Hematopoietic multipotent progenitor cell treated with erythropoietin and hydrocortisone succinate and interleukin-3 and kit ligand, for 8 days (in vitro differentiated cells): ENCODE measurements at regions not wholly inside any gene's neighbourhood (a gene's known extent, or its start where the extent isn't known, plus 50 kb on each side); places are given as distances from the start of the nearest gene placed in this dataset.

ENCODE experiments used
- DNase-seq: peaks from one replicate; pipeline ENCODE4 v3.0.0-alpha.2; 2015

- DNase-seq, result no peak
These were observed 110.2 kb upstream of the PIEZO2 start for GRCh38 chr18:11259469-11260150.

DNA sequence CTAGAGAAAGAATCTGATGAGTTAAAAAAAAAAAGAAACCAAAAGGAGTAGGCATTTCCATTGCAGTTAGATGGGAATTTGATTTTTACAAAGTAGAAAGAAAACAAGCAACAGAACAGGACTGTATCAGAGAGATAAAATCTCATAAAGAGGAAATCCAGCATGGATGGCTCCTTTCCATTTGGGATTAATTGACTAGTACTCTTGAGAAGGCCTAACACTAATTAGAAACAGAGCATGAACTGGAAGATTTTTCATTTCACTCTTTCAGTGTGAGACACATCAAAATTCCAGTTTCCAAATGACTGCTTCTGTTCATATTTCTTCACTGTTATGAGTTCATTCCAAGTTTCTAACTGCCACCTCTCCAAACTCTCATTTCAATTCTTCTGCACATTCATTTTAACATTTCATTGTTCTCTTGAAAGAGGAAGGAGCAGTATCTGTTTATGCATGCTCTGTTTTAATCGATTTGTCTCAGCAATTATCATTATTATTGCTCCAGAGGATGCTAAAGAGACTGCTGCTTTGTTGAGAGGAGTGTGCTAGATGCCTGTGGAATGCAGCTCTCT is 108.8 kb upstream of the PIEZO2 start:
- DNase-seq, result no peak

DNA sequence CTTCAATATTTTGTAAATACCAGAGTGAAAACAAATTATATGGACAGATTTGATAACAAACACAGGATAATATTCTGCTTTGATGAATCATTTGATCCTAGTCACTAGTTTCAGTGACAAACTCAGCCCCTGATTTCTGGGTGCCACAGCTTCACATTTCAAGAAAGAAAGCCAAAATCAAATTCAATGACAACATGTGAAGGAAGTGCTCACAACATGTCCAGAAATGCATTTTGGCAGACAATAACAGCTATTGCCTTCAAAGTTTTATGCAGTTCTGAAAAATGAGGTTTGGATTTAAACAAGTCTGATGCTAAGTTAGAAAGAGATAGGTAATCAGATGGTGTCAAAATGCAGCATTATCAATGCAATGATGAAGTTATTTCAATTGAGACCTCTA is 106.9 kb upstream of the PIEZO2 start:
- DNase-seq, result no peak

GRCh38 chr18:11251891-11252270 is 102.5 kb upstream of the PIEZO2 start:
- DNase-seq, result no peak

DNA sequence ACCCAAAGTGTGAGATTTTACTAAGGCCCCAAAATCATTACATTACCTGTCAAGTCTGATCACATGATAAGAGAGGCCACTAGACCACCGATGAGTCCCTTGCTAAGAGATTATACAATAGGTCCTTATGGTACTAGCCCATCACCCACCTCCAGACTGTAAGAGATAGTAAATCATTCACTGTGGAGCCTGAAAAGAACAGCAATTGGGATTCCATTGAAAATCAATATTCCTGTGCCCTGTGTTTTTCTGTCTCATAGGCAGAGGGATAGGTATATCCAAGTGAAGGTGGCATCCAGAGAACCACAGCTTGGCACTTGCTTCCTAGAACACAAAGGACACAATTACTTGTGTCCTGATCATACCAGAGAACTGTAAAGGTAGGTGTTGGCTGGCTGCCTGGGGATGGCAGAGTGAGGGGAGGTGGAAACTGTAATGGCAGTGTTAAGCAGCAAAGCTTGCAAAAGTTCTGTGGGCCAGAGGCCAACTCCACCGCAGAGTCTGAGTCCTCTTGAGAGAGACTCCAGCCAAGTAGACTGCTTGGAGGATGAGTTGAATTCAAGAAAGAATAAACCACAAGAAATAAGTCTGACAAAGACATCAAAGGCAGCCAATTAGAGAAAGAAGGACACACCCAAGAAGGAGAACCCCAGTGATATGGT is 102.0 kb upstream of the PIEZO2 start:
- DNase-seq, result no peak

DNA sequence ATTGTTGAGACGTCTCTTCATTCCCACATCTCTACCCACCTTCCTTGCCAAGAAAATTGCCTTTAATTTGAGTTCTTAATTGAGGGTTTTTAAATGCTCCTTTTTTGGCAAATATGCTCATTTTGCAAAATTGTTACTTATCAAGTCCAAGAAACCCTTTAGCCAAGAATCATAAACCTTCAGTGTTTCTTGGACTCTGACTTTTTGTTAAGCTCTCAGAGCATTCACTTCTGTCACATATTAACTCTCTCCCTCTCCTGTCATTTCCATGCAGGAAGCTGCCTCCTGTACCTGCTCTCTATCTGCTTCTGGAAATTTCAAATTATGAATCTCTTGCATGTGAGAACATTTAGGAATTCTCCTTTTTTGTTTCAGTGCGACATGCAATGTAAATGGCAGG is 100.0 kb upstream of the PIEZO2 start:
- no peak for DNase-seq

- no peak for DNase-seq
These were observed 98.1 kb upstream of the PIEZO2 start for GRCh38 chr18:11247381-11247970.

DNA sequence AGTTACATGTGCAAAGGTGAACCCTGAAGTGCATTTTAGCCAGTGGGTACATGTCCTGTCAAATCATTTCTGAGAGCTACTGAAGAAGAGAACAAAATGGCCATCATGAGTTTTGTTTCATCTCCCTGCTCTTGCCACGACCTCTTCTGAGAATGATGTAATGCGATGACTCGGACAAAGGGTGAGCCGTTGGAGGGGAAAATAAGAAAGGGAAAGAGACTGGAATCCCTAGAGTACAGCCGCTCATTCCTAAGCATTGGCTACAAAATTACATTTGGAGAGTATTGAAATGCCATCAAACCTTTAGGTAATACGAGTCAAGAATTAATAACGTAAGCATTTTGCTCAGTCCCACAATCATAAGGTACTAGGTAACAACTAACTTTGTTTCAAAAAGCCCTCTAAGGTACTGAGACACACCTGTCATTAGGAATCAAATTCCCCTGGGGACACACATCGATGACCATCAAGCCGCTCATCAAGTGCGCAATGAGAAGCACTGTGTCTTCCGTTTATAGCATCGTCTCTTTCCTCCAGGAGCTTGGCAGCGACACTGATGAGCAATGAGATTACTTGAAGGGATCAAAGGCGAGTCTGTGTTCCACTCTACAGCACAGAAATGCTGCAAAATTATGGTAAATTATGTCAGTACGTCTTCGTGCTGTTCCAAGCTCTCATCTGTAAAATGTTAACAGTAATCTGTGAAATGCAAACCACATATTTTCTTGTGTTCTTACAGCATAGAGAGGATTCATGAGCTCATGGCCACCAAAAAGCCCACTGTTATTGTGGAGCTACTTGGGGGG is 97.3 kb upstream of the PIEZO2 start:
- DNase-seq, result no peak

- no peak for DNase-seq
These were observed 96.5 kb upstream of the PIEZO2 start for GRCh38 chr18:11245879-11246278.

- DNase-seq, result no peak
These were observed 88.1 kb upstream of the PIEZO2 start for GRCh38 chr18:11237484-11237883.

DNA sequence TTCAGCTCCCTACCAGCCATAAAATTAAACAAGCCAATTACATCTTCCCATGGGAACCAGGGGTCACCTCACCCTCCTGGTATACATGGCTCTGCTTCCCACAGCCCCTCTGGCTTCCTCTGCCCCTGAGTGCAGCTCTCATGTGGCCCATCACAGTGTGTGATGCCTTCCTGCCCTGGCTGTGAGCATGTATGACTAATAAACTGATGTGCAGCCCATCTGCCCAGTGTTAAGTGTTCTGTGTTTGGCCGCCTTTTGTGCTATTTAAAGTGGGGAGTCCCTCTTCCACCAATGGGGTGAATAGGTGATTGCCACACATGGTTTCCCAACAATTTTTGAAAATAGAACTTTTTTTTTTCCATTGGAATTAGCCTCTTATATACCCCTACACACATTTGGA is 87.7 kb upstream of the PIEZO2 start:
- no peak for DNase-seq

- no peak for DNase-seq
These were observed 74.8 kb upstream of the PIEZO2 start for GRCh38 chr18:11224153-11224552.

GRCh38 chr18:11219571-11219970 is 70.2 kb upstream of the PIEZO2 start:
- DNase-seq, result no peak

GRCh38 chr18:11215216-11215615 is 65.8 kb upstream of the PIEZO2 start:
- DNase-seq, result no peak

- no peak for DNase-seq
These were observed 54.7 kb upstream of the PIEZO2 start for GRCh38 chr18:11204020-11204419.

GRCh38 chr18:11199477-11199876 is 50.1 kb upstream of the PIEZO2 start:
- DNase-seq, result no peak
